ENCODE measurements at regions not wholly inside any gene's neighbourhood (a gene's known extent, or its start where the extent isn't known, plus 50 kb on each side); places are given as distances from the start of the nearest gene placed in this dataset.
A peak's percentile ranks its signal among the peaks of the same experiment; 100 is the strongest.

DNA sequence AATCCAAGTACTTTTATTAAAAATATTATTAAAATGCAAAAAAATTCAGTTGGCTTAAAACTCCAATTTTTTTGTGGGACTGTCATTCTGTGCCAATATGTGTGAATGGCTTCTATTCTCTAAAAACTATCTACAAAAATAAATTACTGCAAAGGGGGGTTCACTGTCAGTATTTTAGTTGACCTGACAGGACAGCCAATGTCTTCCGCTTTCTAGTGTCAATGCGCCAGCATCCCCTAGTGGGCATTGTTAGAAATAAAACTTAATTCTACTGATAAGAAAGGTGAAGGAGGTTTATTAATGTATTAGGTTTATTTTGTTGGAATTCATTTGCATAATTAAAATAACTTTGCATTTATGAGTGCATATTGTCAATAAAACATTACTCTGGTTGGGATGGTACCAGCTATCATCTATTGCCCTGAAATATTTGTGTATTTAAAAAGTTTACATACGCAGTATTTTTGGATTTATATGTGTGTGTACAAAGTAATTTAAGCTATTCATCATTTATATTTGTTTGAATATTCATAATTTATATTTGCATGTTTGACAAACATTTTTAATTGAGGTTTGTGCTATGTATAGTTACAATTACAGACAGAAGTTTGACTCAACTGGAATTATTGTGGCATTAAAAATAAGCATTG is 527.2 kb downstream of the FLRT2 start:
- H3K27ac ChIP-seq, result no peak overlapping the region
- no peaks in the 10 kb centered on the region for H3K9me3 ChIP-seq (ENCODE audit: low read depth)
- DNase-seq (ENCODE audit: low read depth in 1 of 2, low spot score in 1 of 2), result peak; percentile 52 to 63
- no peak overlapping the region for H3K4me3 ChIP-seq
- no peaks in the 10 kb centered on the region for H3K36me3 ChIP-seq
- TF ChIP-seq, protein P1, sequence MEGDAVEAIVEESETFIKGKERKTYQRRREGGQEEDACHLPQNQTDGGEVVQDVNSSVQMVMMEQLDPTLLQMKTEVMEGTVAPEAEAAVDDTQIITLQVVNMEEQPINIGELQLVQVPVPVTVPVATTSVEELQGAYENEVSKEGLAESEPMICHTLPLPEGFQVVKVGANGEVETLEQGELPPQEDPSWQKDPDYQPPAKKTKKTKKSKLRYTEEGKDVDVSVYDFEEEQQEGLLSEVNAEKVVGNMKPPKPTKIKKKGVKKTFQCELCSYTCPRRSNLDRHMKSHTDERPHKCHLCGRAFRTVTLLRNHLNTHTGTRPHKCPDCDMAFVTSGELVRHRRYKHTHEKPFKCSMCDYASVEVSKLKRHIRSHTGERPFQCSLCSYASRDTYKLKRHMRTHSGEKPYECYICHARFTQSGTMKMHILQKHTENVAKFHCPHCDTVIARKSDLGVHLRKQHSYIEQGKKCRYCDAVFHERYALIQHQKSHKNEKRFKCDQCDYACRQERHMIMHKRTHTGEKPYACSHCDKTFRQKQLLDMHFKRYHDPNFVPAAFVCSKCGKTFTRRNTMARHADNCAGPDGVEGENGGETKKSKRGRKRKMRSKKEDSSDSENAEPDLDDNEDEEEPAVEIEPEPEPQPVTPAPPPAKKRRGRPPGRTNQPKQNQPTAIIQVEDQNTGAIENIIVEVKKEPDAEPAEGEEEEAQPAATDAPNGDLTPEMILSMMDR (IDR thresholded peaks at IDR 0.05; ENCODE audit: low read depth, low read length), result peak; percentile 76
- H3K27me3 ChIP-seq, result no peaks in the 10 kb centered on the region
- H3K4me1 ChIP-seq (ENCODE audit: low read depth), result peaks cover 4% of the 10 kb centered on the region

DNA sequence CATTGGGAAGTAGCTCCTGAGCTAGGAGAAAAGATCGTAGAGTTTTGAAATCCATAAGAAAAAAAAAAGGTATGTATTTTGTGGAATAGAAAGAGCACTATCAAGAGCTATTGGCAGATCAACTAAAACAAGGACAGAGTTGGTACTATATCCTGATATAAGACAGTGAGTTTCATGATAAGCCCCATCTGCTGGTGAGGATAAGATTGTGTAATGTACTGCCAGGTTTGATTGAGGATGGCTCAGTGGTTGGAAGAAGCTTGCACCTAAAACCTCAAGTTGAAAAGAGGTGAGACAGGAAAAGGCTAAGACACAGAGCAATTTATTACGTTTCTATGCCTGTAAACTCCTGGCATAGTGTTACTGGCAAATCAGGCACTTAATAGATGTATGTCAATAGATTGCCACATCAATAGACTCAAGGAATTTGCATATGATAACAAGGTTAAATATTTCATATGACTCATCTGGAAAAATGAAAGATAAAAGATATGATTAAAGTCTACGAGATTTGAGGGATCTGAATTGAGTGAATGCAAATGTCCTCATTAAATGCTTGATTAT is 525.6 kb downstream of the FLRT2 start:
- Histone ChIP-seq H3K4me1 (ENCODE audit: low read depth) (peaks cover 4% of the 10 kb centered on the region), H3K4me3 (no peak overlapping the region), H3K9me3 (ENCODE audit: low read depth) (no peaks in the 10 kb centered on the region), H3K36me3 (no peaks in the 10 kb centered on the region), H3K27me3 (no peaks in the 10 kb centered on the region), H3K27ac (no peak overlapping the region)
- TF ChIP-seq, protein P1 (IDR thresholded peaks at IDR 0.05; ENCODE audit: low read depth, low read length), result no peak
- DNase-seq (ENCODE audit: low read depth in 1 of 2, low spot score in 1 of 2), result peak in 1 of 2 donors; percentile 2

DNA sequence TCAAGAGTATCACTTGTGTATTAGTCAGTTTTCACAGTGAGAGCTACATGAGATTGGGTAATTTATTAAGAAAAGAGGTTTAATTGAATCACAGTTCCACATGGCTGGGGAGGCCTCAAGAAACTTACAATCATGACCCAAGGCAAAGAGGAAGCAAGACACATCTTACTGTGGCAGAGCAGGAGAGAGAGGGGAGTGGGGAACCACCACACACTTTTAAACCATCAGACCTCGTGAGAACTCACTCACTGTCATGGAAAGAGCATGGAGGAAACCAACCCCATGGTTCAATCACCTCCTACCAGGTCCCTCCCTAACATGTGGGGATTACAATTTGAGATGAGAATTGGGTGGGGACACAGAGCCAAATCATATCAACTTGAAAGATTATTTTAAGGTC is 522.9 kb downstream of the FLRT2 start:
- H3K27me3 ChIP-seq, result no peaks in the 10 kb centered on the region
- no peak overlapping the region for H3K27ac ChIP-seq
- TF ChIP-seq, protein P1 (IDR thresholded peaks at IDR 0.05; ENCODE audit: low read depth, low read length), result no peak
- no peak overlapping the region for H3K4me3 ChIP-seq
- no peaks in the 10 kb centered on the region for H3K36me3 ChIP-seq
- DNase-seq (ENCODE audit: low read depth in 1 of 2, low spot score in 1 of 2), result no peak
- no peaks in the 10 kb centered on the region for H3K4me1 ChIP-seq (ENCODE audit: low read depth)
- H3K9me3 ChIP-seq (ENCODE audit: low read depth), result no peaks in the 10 kb centered on the region

DNA sequence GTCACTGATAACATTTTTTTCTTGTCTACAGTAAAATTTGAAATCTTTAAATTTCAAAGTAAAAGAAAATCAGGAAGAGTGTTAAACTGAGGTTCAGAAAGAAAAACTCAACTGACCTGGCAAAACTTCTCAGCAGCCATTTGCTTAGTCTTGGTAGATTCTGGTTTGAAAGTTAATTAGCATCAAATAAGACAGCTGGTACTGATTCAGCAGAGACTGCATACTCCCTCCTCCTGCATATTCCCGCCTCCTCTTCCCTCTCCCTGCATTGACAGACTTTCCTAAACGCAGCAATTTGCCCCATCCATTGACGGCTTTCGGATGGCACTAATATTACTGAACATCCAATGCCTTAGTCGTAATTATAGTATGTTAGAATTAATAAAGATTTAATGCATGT is 520.8 kb downstream of the FLRT2 start:
- Histone ChIP-seq H3K27me3 (no peaks in the 10 kb centered on the region), H3K4me3 (no peak overlapping the region), H3K27ac (no peak overlapping the region), H3K4me1 (ENCODE audit: low read depth) (no peaks in the 10 kb centered on the region), H3K36me3 (no peaks in the 10 kb centered on the region), H3K9me3 (ENCODE audit: low read depth) (no peaks in the 10 kb centered on the region)
- DNase-seq (ENCODE audit: low read depth in 1 of 2, low spot score in 1 of 2), result no peak
- TF ChIP-seq, protein P1 (IDR thresholded peaks at IDR 0.05; ENCODE audit: low read depth, low read length), result no peak

DNA sequence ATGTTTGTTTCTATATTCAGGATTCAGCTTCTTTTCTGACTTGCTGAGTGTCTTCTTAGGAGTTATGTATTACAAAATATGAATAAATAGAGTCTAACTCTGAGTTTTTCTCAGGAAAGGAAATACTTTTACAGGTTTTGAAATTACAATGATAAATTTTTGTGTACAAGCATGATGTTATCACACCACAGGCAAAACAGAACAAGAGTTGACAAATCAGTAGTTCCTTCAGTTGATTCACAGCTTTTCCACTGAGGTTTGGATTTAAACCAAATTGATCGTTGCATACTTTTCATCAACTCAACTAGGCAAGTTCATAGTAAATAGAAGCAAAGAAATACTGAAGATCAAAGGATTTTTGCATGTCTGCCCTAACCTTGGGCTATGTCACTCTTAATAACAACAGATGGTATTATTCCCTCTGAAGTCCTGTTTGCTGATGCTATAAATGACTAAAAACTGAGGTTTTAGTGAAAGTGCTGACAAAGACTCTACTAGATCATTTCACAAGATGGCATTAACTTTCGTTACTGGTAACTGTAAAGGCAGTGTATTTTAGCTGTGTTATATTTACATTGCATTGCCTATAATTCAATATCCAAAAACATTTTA is 520.2 kb downstream of the FLRT2 start:
- H3K9me3 ChIP-seq (ENCODE audit: low read depth), result no peaks in the 10 kb centered on the region
- DNase-seq (ENCODE audit: low read depth in 1 of 2, low spot score in 1 of 2), result no peak
- H3K4me1 ChIP-seq (ENCODE audit: low read depth), result no peaks in the 10 kb centered on the region
- H3K27me3 ChIP-seq, result no peaks in the 10 kb centered on the region
- H3K4me3 ChIP-seq, result no peak overlapping the region
- no peak overlapping the region for H3K27ac ChIP-seq
- H3K36me3 ChIP-seq, result no peaks in the 10 kb centered on the region
- TF ChIP-seq, protein P1 (IDR thresholded peaks at IDR 0.05; ENCODE audit: low read depth, low read length), result no peak
